Natural killer cell (primary cell): ENCODE measurements at regions not wholly inside any gene's neighbourhood (a gene's known extent, or its start where the extent isn't known, plus 50 kb on each side); places are given as distances from the start of the nearest gene placed in this dataset.

ENCODE experiments used
- ATAC-seq, 3 donors: fragments of 150-1000 bp in 2 of 3; fragments of 200-7000 bp in 1 of 3; cut with Tn5 transposase; 1 replicate in 1 of 3; 2 replicates in 2 of 3; pipeline ENCODE4 v1.10.0; 2021; ENCODE audit warnings: mild to moderate bottlenecking in 2 of 3, moderate library complexity in 2 of 3
- DNase-seq, 2 donors: peaks; one replicate each; pipeline versions ENCODE4 v3.0.0 to v3.0.0-alpha.2; 2013 to 2021; ENCODE audit warnings: mixed read lengths in 1 of 2
- H3K27ac ChIP-seq: one replicate; pipeline ENCODE4 v1.5.1; 2013; ENCODE audit warnings: mild to moderate bottlenecking, low read length
- H3K27me3 ChIP-seq: one replicate; pipeline ENCODE4 v1.6.1; 2013; ENCODE audit warnings: low read length; ENCODE audit not compliant: control insufficient read depth, insufficient read depth
- H3K36me3 ChIP-seq: one replicate; pipeline ENCODE4 v1.6.1; 2013; ENCODE audit warnings: low read length; ENCODE audit not compliant: control insufficient read depth, insufficient read depth
- H3K4me1 ChIP-seq: one replicate; pipeline ENCODE4 v1.6.1; 2013; ENCODE audit warnings: low read length; ENCODE audit not compliant: control insufficient read depth, insufficient read depth
- H3K4me3 ChIP-seq: one replicate; pipeline ENCODE4 v1.5.1; 2013; ENCODE audit warnings: low read length
- H3K9me3 ChIP-seq: one replicate; pipeline ENCODE4 v1.6.1; 2013; ENCODE audit warnings: low read length; ENCODE audit not compliant: control insufficient read depth, insufficient read depth
- H3K27ac Mint-ChIP-seq, 2 donors: one replicate each; pipeline ENCODE4 v1.8.0; 2022; ENCODE audit warnings: mild to moderate bottlenecking in 2 of 2, mixed read lengths in 2 of 2, moderate library complexity in 1 of 2
- H3K27me3 Mint-ChIP-seq, 2 donors: one replicate each; pipeline ENCODE4 v1.8.0; 2022; ENCODE audit warnings: low read depth in 2 of 2, mixed read lengths in 2 of 2
- H3K36me3 Mint-ChIP-seq: one replicate; pipeline ENCODE4 v1.8.0; 2022; ENCODE audit warnings: mixed read lengths
- H3K4me1 Mint-ChIP-seq, 2 donors: one replicate each; pipeline ENCODE4 v1.8.0; 2022; ENCODE audit warnings: mixed read lengths in 2 of 2
- H3K4me3 Mint-ChIP-seq: one replicate; pipeline ENCODE4 v1.8.0; 2022; ENCODE audit warnings: mild to moderate bottlenecking, moderate library complexity, mixed read lengths
- H3K9me3 Mint-ChIP-seq, 2 donors: one replicate each; pipeline ENCODE4 v1.8.0; 2022; ENCODE audit warnings: mixed read lengths in 2 of 2
- CTCF ChIP-seq: fragments of 200-600 bp; IDR thresholded peaks from one replicate; pipeline ENCODE4 v1.8.0; 2022; ENCODE audit warnings: antibody characterized with exemption
- WGBS: methylation state at CpG from one replicate; pipeline ENCODE4 v1.1.7; 2013; ENCODE audit warnings: missing lambda C conversion rate; ENCODE audit not compliant: insufficient coverage; 5-methylcytosine and 5-hydroxymethylcytosine counted together
- intact Hi-C: fragments of 100-400 bp; cut with micrococcal nuclease; formaldehyde crosslinking; loops from one replicate; pipeline ENCODE4 v1.14.2; 2022

- H3K27me3 ChIP-seq = no peaks in the 10 kb centered on the region
- 65% methylated on average over 2 of the region's 3 CpGs for WGBS
Measured at GRCh38 chrX:137313627-137314026, 252.3 kb upstream of the ZIC3 start.

GRCh38 chrX:137305404-137305803 is 260.5 kb upstream of the ZIC3 start:
- Mint-ChIP-seq H3K36me3 (no peaks in the 10 kb centered on the region), H3K4me1 (no peaks in the 10 kb centered on the region), H3K27me3 (peaks cover 0 to 9% of the 10 kb centered on the region in 2 donors), H3K27ac (no peak overlapping the region), H3K4me3 (no peak overlapping the region), H3K9me3 (no peaks in the 10 kb centered on the region)
- no peak overlapping the region for H3K4me3 ChIP-seq
- H3K27me3 ChIP-seq = no peaks in the 10 kb centered on the region
- no peak for DNase-seq
- ATAC-seq = no peak
- H3K4me1 ChIP-seq = no peaks in the 10 kb centered on the region
- H3K36me3 ChIP-seq = no peaks in the 10 kb centered on the region
- H3K27ac ChIP-seq = no peak overlapping the region
- no peaks in the 10 kb centered on the region for H3K9me3 ChIP-seq
- intact Hi-C loops = no loop called here
- TF ChIP-seq CTCF = no peak

More at GRCh38 chrX:137313627-137314026, 252.3 kb upstream of the ZIC3 start:
- no peaks in the 10 kb centered on the region for H3K4me1 Mint-ChIP-seq
- no peak overlapping the region for H3K4me3 Mint-ChIP-seq
- no peaks in the 10 kb centered on the region for H3K4me1 ChIP-seq
- H3K36me3 Mint-ChIP-seq = no peaks in the 10 kb centered on the region
- H3K27me3 Mint-ChIP-seq = no peaks in the 10 kb centered on the region
- H3K36me3 ChIP-seq = no peaks in the 10 kb centered on the region
- DNase-seq = no peak
- H3K9me3 Mint-ChIP-seq = peaks cover 0 to 2% of the 10 kb centered on the region in 2 donors
- no peak for TF ChIP-seq CTCF
- H3K9me3 ChIP-seq = no peaks in the 10 kb centered on the region
- no peak for ATAC-seq
- H3K27ac Mint-ChIP-seq = no peak overlapping the region
- intact Hi-C loops = no loop called here
- no peak overlapping the region for H3K27ac ChIP-seq
- no peak overlapping the region for H3K4me3 ChIP-seq

- Mint-ChIP-seq H3K27me3 (no peaks in the 10 kb centered on the region), H3K9me3 (peaks cover 0 to 2% of the 10 kb centered on the region in 2 donors), H3K27ac (no peak overlapping the region), H3K36me3 (no peaks in the 10 kb centered on the region), H3K4me3 (no peak overlapping the region), H3K4me1 (no peaks in the 10 kb centered on the region)
- H3K36me3 ChIP-seq = no peaks in the 10 kb centered on the region
- no peaks in the 10 kb centered on the region for H3K4me1 ChIP-seq
- TF ChIP-seq CTCF = no peak
- WGBS = 78% methylated on average over 4 of the region's 4 CpGs
- no peaks in the 10 kb centered on the region for H3K27me3 ChIP-seq
- no peaks in the 10 kb centered on the region for H3K9me3 ChIP-seq
- H3K4me3 ChIP-seq = no peak overlapping the region
- H3K27ac ChIP-seq = no peak overlapping the region
- intact Hi-C loops = no loop called here
- DNase-seq (no peak), ATAC-seq (no peak)
Measured at GRCh38 chrX:137297167-137297566, 263.4 kb upstream of the GPR101 start.

GRCh38 chrX:137290011-137290410 is 256.2 kb upstream of the GPR101 start:
- peaks cover 0 to 11% of the 10 kb centered on the region in 2 donors for H3K27me3 Mint-ChIP-seq
- 0% methylated on average over 2 of the region's 3 CpGs for WGBS
- H3K36me3 Mint-ChIP-seq = no peaks in the 10 kb centered on the region

More at GRCh38 chrX:137290011-137290410, 256.2 kb upstream of the GPR101 start:
- H3K27me3 ChIP-seq = no peaks in the 10 kb centered on the region
- no peak overlapping the region for H3K4me3 ChIP-seq
- H3K36me3 ChIP-seq = no peaks in the 10 kb centered on the region
- ATAC-seq (no peak), DNase-seq (no peak)
- intact Hi-C loops = no loop called here
- no peak overlapping the region for H3K27ac ChIP-seq
- H3K4me1 ChIP-seq = no peaks in the 10 kb centered on the region
- Mint-ChIP-seq H3K4me1 (no peaks in the 10 kb centered on the region), H3K4me3 (no peak overlapping the region), H3K27ac (no peak overlapping the region), H3K9me3 (peaks cover 0 to 2% of the 10 kb centered on the region in 2 donors)
- H3K9me3 ChIP-seq = no peaks in the 10 kb centered on the region
- no peak for TF ChIP-seq CTCF
